CD14-positive monocyte (primary cell): ENCODE measurements at regions not wholly inside any gene's neighbourhood (a gene's known extent, or its start where the extent isn't known, plus 50 kb on each side); places are given as distances from the start of the nearest gene placed in this dataset.
A peak's percentile ranks its signal among the peaks of the same experiment; 100 is the strongest.

Experiments used
- DNase-seq, 3 donors: peaks; one replicate each; pipeline ENCODE4 v3.0.0-alpha.2; 2011 to 2022
- H2AFZ ChIP-seq: 2 replicates; pipeline ENCODE4 v1.6.0; 2012; ENCODE audit warnings: mild to moderate bottlenecking, low read depth, low read length, inconsistent platforms; ENCODE audit not compliant: insufficient read depth, poor library complexity, severe bottlenecking
- H3K27ac ChIP-seq, 2 donors: 1 replicate in 1 of 2; 2 replicates in 1 of 2; pipeline ENCODE4 v1.5.1; 2012 to 2013; ENCODE audit warnings: low read length in 2 of 2, control low read depth in 1 of 2, inconsistent platforms in 1 of 2, low read depth in 1 of 2, mild to moderate bottlenecking in 1 of 2
- H3K27me3 ChIP-seq, 2 donors: one replicate each; pipeline versions ENCODE4 v1.6.0 to v1.6.1; 2011 to 2013; ENCODE audit warnings: low read length in 2 of 2; ENCODE audit not compliant: control insufficient read depth in 2 of 2, insufficient read depth in 2 of 2
- H3K36me3 ChIP-seq, 2 donors: replicated peaks in 1 of 2; 1 replicate in 1 of 2; 2 replicates in 1 of 2; pipeline versions ENCODE4 v1.5.1 to v1.6.1; 2012 to 2013; ENCODE audit warnings: low read length in 2 of 2, control low read depth in 1 of 2, inconsistent platforms in 1 of 2, mild to moderate bottlenecking in 1 of 2; ENCODE audit not compliant: insufficient read depth in 2 of 2, control insufficient read depth in 1 of 2
- H3K4me1 ChIP-seq, 2 donors: 1 replicate in 1 of 2; 2 replicates in 1 of 2; pipeline versions ENCODE4 v1.5.1 to v1.6.1; 2012 to 2013; ENCODE audit warnings: low read length in 2 of 2, control low read depth in 1 of 2, inconsistent platforms in 1 of 2, mild to moderate bottlenecking in 1 of 2, moderate library complexity in 1 of 2; ENCODE audit not compliant: insufficient read depth in 2 of 2, control insufficient read depth in 1 of 2
- H3K4me2 ChIP-seq: replicated peaks from 2 replicates; pipeline ENCODE3; 2012; ENCODE audit warnings: low read length, moderate library complexity, mild to moderate bottlenecking; ENCODE audit not compliant: poor library complexity, severe bottlenecking; ENCODE audit errors: extremely low read depth
- H3K4me3 ChIP-seq, 3 experiments: fragments of 200-600 bp in 1 of 3; sonication (generic) in 1 of 3; replicated peaks in 1 of 3; 1 replicate in 2 of 3; 2 replicates in 1 of 3; pipeline ENCODE4 v1.5.1; 2011 to 2013; ENCODE audit warnings: low read length in 3 of 3, mild to moderate bottlenecking in 3 of 3, control low read depth in 2 of 3, low read depth in 2 of 3, inconsistent platforms in 1 of 3, moderate library complexity in 1 of 3
- H3K79me2 ChIP-seq: 2 replicates; pipeline ENCODE4 v1.6.0; 2012; ENCODE audit warnings: mild to moderate bottlenecking, control low read depth, inconsistent platforms, low read length, moderate library complexity; ENCODE audit not compliant: insufficient read depth
- H3K9ac ChIP-seq: 2 replicates; pipeline ENCODE4 v1.6.0; 2017; ENCODE audit warnings: low read length, mild to moderate bottlenecking; ENCODE audit not compliant: insufficient read depth, poor library complexity, severe bottlenecking
- H3K9me3 ChIP-seq, 2 donors: replicated peaks in 1 of 2; 1 replicate in 1 of 2; 2 replicates in 1 of 2; pipeline versions ENCODE4 v1.5.1 to v1.6.1; 2012 to 2013; ENCODE audit warnings: low read length in 2 of 2, control low read depth in 1 of 2; ENCODE audit not compliant: control insufficient read depth in 1 of 2, insufficient read depth in 1 of 2
- H4K20me1 ChIP-seq: 2 replicates; pipeline ENCODE4 v1.6.0; 2012; ENCODE audit warnings: mild to moderate bottlenecking, low read length, control low read depth, moderate library complexity; ENCODE audit not compliant: insufficient read depth
- H3K27ac Mint-ChIP-seq, 7 donors: one replicate each; pipeline ENCODE4 v1.8.0; 2020; ENCODE audit warnings: mild to moderate bottlenecking in 7 of 7, mixed read lengths in 7 of 7, moderate library complexity in 6 of 7, inconsistent platforms in 2 of 7
- H3K27me3 Mint-ChIP-seq, 3 donors: one replicate each; pipeline ENCODE4 v1.8.0; 2021 to 2022; ENCODE audit warnings: low read depth in 3 of 3, mild to moderate bottlenecking in 3 of 3, mixed read lengths in 3 of 3, moderate library complexity in 3 of 3, inconsistent platforms in 1 of 3
- H3K36me3 Mint-ChIP-seq, 2 donors: one replicate each; pipeline ENCODE4 v1.8.0; 2020; ENCODE audit warnings: mixed read lengths in 2 of 2, inconsistent platforms in 1 of 2, mild to moderate bottlenecking in 1 of 2
- H3K4me1 Mint-ChIP-seq: one replicate; pipeline ENCODE4 v1.8.0; 2020; ENCODE audit warnings: mild to moderate bottlenecking, mixed read lengths
- H3K4me3 Mint-ChIP-seq, 2 donors: one replicate each; pipeline ENCODE4 v1.8.0; 2020; ENCODE audit warnings: mild to moderate bottlenecking in 2 of 2, mixed read lengths in 2 of 2, moderate library complexity in 1 of 2
- H3K9me3 Mint-ChIP-seq, 7 donors: one replicate each; pipeline ENCODE4 v1.8.0; 2020 to 2022; ENCODE audit warnings: mixed read lengths in 7 of 7, mild to moderate bottlenecking in 6 of 7, moderate library complexity in 6 of 7, inconsistent platforms in 2 of 7
- CTCF ChIP-seq: fragments of 200-600 bp; IDR thresholded peaks from one replicate; pipeline ENCODE4 v1.8.0; 2022; ENCODE audit warnings: antibody characterized with exemption, mild to moderate bottlenecking
- WGBS: methylation state at CpG from one replicate; pipeline ENCODE4 v1.1.5; 2013; ENCODE audit warnings: missing lambda C conversion rate; ENCODE audit not compliant: insufficient coverage; 5-methylcytosine and 5-hydroxymethylcytosine counted together
- intact Hi-C, 2 donors: fragments of 100-400 bp; cut with micrococcal nuclease; formaldehyde crosslinking; loops; one replicate each; pipeline versions ENCODE4 v1.15.0 to v1.15.1; 2023

GRCh38 chr6:104123227-104123626, 736.5 kb downstream of the HACE1 start:
- H3K9me3 Mint-ChIP-seq = peaks cover 2 to 8% (median 4%) of the 10 kb centered on the region in 7 donors
- H3K27ac ChIP-seq = no peak overlapping the region
- H3K36me3 ChIP-seq = no peaks in the 10 kb centered on the region
- H3K27me3 Mint-ChIP-seq = peaks cover 0 to 2% (median 0%) of the 10 kb centered on the region in 3 donors
- no peak for TF ChIP-seq CTCF
- no peak for DNase-seq
- H3K79me2 ChIP-seq = no peaks in the 10 kb centered on the region
- H3K4me1 ChIP-seq = no peaks in the 10 kb centered on the region
- H4K20me1 ChIP-seq = no peaks in the 10 kb centered on the region
- 100% methylated on average over 1 of the region's 1 CpG for WGBS
- no peak overlapping the region for H3K4me3 ChIP-seq
- no peaks in the 10 kb centered on the region for H3K36me3 Mint-ChIP-seq
- H3K9me3 ChIP-seq = peaks cover 16 to 19% of the 10 kb centered on the region in 2 donors
- no peak overlapping the region for H3K4me2 ChIP-seq
- H3K4me3 Mint-ChIP-seq = no peak overlapping the region
- peak overlapping the region in 1 of 7 donors; percentile 32 for H3K27ac Mint-ChIP-seq
- H3K27me3 ChIP-seq = no peaks in the 10 kb centered on the region
- H3K9ac ChIP-seq = no peak overlapping the region
- intact Hi-C loops = no loop called here
- no peak overlapping the region for H2AFZ ChIP-seq
- H3K4me1 Mint-ChIP-seq = no peaks in the 10 kb centered on the region

- H2AFZ ChIP-seq = no peak overlapping the region
- H3K4me2 ChIP-seq = no peak overlapping the region
- no peak overlapping the region for H3K4me3 ChIP-seq
- H3K9me3 ChIP-seq = peaks cover under 1 to 3% of the 10 kb centered on the region in 2 donors
- Mint-ChIP-seq H3K9me3 (peaks cover 0 to 4% (median 0%) of the 10 kb centered on the region in 7 donors), H3K27me3 (peaks cover 0 to 2% (median 2%) of the 10 kb centered on the region in 3 donors), H3K4me1 (no peaks in the 10 kb centered on the region), H3K4me3 (no peak overlapping the region), H3K27ac (no peak overlapping the region), H3K36me3 (no peaks in the 10 kb centered on the region)
- intact Hi-C loops = no loop called here
- no peaks in the 10 kb centered on the region for H3K36me3 ChIP-seq
- 100% methylated on average over 1 of the region's 4 CpGs for WGBS
- H3K4me1 ChIP-seq = no peaks in the 10 kb centered on the region
- no peaks in the 10 kb centered on the region for H3K27me3 ChIP-seq
- H4K20me1 ChIP-seq = no peaks in the 10 kb centered on the region
- no peak for TF ChIP-seq CTCF
- no peak for DNase-seq
- no peaks in the 10 kb centered on the region for H3K79me2 ChIP-seq
- H3K27ac ChIP-seq = no peak overlapping the region
- no peak overlapping the region for H3K9ac ChIP-seq
Observed at GRCh38 chr6:104118274-104118673, 741.4 kb downstream of the HACE1 start.
